Right atrium auricular region (tissue), 2 donors: ENCODE measurements at regions not wholly inside any gene's neighbourhood (a gene's known extent, or its start where the extent isn't known, plus 50 kb on each side); places are given as distances from the start of the nearest gene placed in this dataset.

Experiments used
- DNase-seq: peaks from one replicate; pipeline ENCODE4 v3.0.0-alpha.2; 2019; ENCODE audit warnings: low spot score
- H3K27ac ChIP-seq, 2 donors: fragments of 200-600 bp; sonication (generic); 1 replicate in 1 of 2; 2 replicates in 1 of 2; pipeline ENCODE4 v1.5.1; 2016 to 2019
- H3K27me3 ChIP-seq, 2 donors: fragments of 200-600 bp; sonication (generic); one replicate each; pipeline versions ENCODE4 v1.5.1 to v1.6.0; 2017 to 2019
- H3K36me3 ChIP-seq: fragments of 200-600 bp; sonication (generic); one replicate; pipeline ENCODE4 v1.5.1; 2016
- H3K4me1 ChIP-seq, 2 donors: fragments of 200-600 bp; sonication (generic); one replicate each; pipeline versions ENCODE4 v1.5.1 to v1.6.0; 2017 to 2019
- H3K4me3 ChIP-seq, 2 donors: fragments of 200-600 bp; sonication (generic); 1 replicate in 1 of 2; 2 replicates in 1 of 2; pipeline ENCODE4 v1.5.1; 2017 to 2019; ENCODE audit warnings: mild to moderate bottlenecking in 1 of 2, moderate library complexity in 1 of 2
- H3K9me3 ChIP-seq, 2 donors: fragments of 200-600 bp; sonication (generic); one replicate each; pipeline ENCODE4 v1.5.1; 2019
- TF ChIP-seq, protein P1 (sequence below), 2 donors: fragments of 200-600 bp; sonication (generic); IDR thresholded peaks; one replicate each; pipeline ENCODE4 v1.5.1; 2019; ENCODE audit warnings: antibody characterized with exemption in 2 of 2

- no peaks in the 10 kb centered on the region for H3K27me3 ChIP-seq
- no peaks in the 10 kb centered on the region for H3K36me3 ChIP-seq
- TF ChIP-seq, protein P1, sequence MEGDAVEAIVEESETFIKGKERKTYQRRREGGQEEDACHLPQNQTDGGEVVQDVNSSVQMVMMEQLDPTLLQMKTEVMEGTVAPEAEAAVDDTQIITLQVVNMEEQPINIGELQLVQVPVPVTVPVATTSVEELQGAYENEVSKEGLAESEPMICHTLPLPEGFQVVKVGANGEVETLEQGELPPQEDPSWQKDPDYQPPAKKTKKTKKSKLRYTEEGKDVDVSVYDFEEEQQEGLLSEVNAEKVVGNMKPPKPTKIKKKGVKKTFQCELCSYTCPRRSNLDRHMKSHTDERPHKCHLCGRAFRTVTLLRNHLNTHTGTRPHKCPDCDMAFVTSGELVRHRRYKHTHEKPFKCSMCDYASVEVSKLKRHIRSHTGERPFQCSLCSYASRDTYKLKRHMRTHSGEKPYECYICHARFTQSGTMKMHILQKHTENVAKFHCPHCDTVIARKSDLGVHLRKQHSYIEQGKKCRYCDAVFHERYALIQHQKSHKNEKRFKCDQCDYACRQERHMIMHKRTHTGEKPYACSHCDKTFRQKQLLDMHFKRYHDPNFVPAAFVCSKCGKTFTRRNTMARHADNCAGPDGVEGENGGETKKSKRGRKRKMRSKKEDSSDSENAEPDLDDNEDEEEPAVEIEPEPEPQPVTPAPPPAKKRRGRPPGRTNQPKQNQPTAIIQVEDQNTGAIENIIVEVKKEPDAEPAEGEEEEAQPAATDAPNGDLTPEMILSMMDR (IDR thresholded peaks at IDR 0.05), result no peak
- H3K27ac ChIP-seq, result no peak overlapping the region
- DNase-seq, result no peak
- no peaks in the 10 kb centered on the region for H3K4me1 ChIP-seq
- no peaks in the 10 kb centered on the region for H3K9me3 ChIP-seq
- no peak overlapping the region for H3K4me3 ChIP-seq
Observed at GRCh38 chr4:175166020-175166419, 247.9 kb downstream of the ADAM29 start.

DNA sequence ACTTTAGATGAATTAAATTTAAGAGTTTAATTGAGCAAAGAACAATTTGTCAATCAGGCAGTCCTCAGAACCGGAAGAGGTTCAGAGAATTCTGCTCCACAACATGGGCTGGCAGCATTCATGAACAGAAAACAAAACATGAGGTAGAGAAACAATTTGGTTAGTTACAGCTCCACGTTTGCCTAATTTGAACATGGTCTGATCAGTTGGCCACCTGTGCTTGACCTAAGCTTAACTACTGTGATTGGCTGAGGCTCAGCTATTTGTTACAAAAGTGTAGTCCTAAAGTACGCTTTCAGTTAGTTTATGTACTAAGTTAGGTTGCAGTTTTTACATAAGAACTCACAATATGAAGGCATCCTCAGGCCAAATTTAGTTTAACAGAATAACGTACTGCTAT, 258.6 kb downstream of the ADAM29 start:
- DNase-seq, result no peak
- no peak overlapping the region for H3K4me3 ChIP-seq
- H3K36me3 ChIP-seq, result no peaks in the 10 kb centered on the region
- H3K27ac ChIP-seq, result no peak overlapping the region
- H3K9me3 ChIP-seq, result peaks cover 0 to 2% of the 10 kb centered on the region in 2 donors
- no peaks in the 10 kb centered on the region for H3K27me3 ChIP-seq
- TF ChIP-seq, protein P1 (IDR thresholded peaks at IDR 0.05), result no peak
- H3K4me1 ChIP-seq, result no peaks in the 10 kb centered on the region

- Histone ChIP-seq H3K27me3 (no peaks in the 10 kb centered on the region), H3K4me3 (no peak overlapping the region), H3K27ac (no peak overlapping the region), H3K9me3 (no peaks in the 10 kb centered on the region), H3K4me1 (no peaks in the 10 kb centered on the region), H3K36me3 (no peaks in the 10 kb centered on the region)
- TF ChIP-seq, protein P1 (IDR thresholded peaks at IDR 0.05), result no peak
- no peak for DNase-seq
Observed at GRCh38 chr4:175190654-175191053, 272.5 kb downstream of the ADAM29 start.

DNA sequence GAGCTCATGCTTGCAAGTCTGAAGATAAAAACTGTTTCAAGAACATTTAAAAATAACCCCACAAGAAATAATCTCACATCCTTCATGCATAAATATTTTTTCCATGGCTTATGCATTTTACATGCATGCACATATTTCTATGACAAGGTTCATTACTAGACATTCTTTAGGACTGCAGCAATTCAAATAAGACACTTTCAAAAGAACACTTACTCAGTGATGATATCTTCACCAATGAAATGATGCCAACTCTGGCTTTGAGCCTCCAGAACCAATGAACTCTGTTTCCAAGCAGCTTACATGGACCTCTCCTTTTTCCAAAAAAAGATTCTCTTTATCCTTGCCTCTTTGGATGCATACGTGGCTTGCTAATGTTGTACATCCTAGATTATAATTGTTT, 279.9 kb downstream of the ADAM29 start:
- TF ChIP-seq, protein P1 (IDR thresholded peaks at IDR 0.05), result no peak
- no peaks in the 10 kb centered on the region for H3K9me3 ChIP-seq
- H3K27me3 ChIP-seq, result no peaks in the 10 kb centered on the region
- no peak overlapping the region for H3K27ac ChIP-seq
- no peaks in the 10 kb centered on the region for H3K4me1 ChIP-seq
- no peaks in the 10 kb centered on the region for H3K36me3 ChIP-seq
- DNase-seq, result no peak
- no peak overlapping the region for H3K4me3 ChIP-seq

DNA sequence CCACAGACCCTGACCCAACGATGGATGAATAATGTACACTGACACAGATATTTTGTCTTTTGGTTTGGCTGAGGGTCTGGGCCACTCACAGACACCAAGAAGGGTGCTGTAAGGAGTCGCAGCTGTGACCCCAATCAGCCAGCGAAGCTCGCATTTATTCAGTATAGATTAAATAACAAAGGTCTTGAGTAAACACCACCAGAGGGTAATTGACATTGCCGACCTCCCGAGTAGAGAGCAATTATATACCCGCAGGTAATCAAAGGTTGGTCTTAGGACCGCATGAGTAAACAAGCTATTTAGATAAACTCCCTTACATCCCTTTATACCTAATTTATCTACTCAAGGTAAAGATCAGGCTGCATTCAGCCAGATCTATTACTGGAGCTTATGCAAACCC, 297.1 kb downstream of the ADAM29 start:
- no peaks in the 10 kb centered on the region for H3K27me3 ChIP-seq
- no peak for DNase-seq
- H3K9me3 ChIP-seq, result peaks cover 0 to 43% of the 10 kb centered on the region in 2 donors
- no peak overlapping the region for H3K4me3 ChIP-seq
- no peaks in the 10 kb centered on the region for H3K36me3 ChIP-seq
- no peaks in the 10 kb centered on the region for H3K4me1 ChIP-seq
- no peak overlapping the region for H3K27ac ChIP-seq
- TF ChIP-seq, protein P1 (IDR thresholded peaks at IDR 0.05), result no peak

DNA sequence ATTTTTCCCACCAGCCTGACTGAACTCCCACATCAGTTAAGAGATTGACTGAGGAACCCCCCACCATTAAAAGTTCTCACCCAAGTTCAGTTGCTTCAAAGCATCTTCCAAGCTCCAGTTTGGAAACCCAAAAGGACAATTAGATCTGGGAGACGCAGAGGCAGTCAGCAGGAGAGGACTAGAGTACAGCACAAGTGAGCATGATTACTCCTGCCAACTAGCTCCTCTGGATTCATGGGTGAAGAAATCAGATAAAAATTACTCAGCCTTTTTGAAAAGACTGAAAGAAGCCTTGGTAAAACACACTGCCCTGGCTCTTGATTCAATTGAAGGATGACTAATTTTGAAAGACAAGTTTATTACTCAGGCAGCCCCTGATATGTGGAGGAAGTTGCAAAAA, 297.5 kb downstream of the ADAM29 start:
- Histone ChIP-seq H3K9me3 (peaks cover 0 to 43% of the 10 kb centered on the region in 2 donors), H3K27me3 (no peaks in the 10 kb centered on the region)

More for the DNA sequence above, 297.5 kb downstream of the ADAM29 start:
- TF ChIP-seq, protein P1 (IDR thresholded peaks at IDR 0.05), result no peak
- no peaks in the 10 kb centered on the region for H3K4me1 ChIP-seq
- DNase-seq, result no peak
- no peaks in the 10 kb centered on the region for H3K36me3 ChIP-seq
- no peak overlapping the region for H3K27ac ChIP-seq
- no peak overlapping the region for H3K4me3 ChIP-seq
